SW480 (cell line): ENCODE measurements at regions not wholly inside any gene's neighbourhood (a gene's known extent, or its start where the extent isn't known, plus 50 kb on each side); places are given as distances from the start of the nearest gene placed in this dataset.
"Not testable (repeated sequence)": the region's sequence is repeated elsewhere in the genome, so short reads cannot be mapped to it uniquely, and the experiment has no call there.

Experiments
- DNase-seq: peaks from one replicate; pipeline ENCODE4 v3.0.0-alpha.2; 2016; ENCODE audit warnings: low spot score

DNA sequence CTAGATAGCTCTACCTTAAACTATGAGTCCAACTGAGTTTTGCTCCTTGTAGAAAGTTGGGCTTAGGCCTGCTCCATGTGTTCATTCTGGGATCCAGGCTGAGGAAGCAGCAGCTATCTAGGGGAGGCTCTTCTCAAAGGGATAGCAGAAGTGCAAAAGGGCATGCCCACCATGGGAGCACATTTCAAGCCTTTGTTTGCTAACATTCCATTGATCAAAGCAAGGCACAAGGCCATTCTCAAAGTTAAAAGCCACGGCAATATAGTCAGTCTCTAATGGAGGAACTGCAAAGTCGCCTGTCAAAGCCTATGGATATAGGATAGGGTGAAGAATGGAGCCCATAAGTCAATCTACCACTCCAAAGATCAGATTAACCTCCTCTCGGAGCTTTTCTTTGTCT is 488.1 kb upstream of the ARX start:
- DNase-seq: no peak

GRCh38 chrX:25507801-25508200 is 492.0 kb upstream of the ARX start:
- DNase-seq: no peak

DNA sequence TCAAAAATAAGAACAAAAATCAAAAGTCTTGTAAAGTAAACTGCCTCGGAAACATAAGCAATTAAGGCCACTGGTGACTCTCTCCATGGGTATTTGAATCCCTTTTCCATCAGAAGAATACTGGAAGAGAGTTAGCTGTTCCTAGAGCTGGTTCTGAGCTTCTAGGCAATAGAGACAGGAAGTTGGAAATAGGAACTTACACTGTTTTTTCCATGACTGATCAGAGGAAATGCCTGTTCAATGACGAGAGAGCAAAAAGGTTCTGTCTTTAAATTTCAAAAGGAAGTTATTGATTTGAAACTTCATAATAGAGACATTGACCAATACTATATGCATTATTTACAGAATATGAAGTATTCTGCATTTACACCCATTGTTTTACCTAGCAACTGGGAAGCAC is 503.5 kb upstream of the ARX start:
- DNase-seq: no peak

DNA sequence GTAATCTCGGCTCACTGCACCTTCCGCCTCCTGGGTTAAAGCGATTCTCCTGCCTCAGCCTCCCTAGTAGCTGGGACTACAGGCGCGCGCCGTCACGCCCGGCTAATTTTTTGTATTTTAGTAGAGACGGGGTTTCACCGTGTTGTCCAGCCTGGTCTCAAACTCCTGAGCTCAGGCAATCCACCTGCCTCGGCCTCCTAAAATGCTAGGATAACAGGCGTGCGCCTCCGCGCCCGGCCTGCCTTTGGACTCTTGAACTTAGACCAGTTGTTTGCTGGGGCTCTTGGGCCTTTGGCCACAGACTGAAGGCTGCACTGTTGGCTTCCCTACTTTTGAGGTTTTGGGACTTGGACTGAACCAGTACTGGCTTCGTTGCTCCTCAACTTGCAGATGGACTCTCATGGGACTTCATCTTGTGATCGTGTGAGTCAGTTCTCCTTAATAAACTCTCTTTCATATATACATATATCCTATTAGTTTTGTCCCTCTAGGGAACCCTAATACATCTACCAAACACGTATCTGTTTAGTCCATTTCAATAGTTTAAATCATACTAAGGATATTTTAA is 506.8 kb upstream of the ARX start:
- not testable (repeated sequence) for DNase-seq

GRCh38 chrX:25523574-25524540 is 508.1 kb upstream of the ARX start:
- DNase-seq: peak; percentile 62

DNA sequence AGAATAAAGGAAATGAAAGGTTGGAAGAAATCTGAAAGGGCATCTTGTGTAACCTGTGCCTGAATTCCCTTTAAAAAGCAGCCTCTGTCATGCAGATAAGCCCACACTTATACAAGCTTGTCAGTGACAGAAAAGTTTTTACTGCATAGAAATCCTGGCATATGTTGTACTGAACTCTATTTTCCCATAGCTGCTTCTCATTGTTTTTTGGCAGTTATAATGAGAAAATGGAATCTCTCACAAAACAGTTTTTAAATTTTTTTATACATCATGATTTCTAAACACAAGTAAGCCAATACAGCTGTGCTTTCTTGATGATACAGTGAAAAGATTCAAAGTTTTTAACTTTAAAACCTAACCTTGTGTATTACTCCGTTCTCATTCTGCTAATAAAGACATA is 511.4 kb upstream of the ARX start:
- no peak for DNase-seq

- no peak for DNase-seq
Measured at GRCh38 chrX:25527596-25527995, 511.8 kb upstream of the ARX start.

DNA sequence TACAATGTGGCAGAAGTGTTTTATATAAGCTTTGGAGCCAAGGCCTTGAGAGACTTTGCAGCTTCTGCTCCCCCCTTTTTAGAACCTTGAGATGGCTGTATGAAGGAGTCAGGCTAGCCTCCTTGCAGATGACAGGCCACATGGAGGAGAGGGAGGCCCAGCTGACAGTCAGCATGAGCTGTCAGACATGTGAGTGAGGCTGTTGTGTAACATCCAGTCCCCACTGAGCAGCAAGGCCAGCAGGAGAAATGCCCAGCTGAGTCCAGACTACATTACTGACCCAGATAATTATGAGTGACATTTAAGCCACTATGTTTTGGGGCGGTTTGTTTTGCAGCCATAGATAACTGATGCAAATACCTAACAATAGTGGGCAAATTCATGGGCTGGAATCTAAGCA is 515.3 kb upstream of the ARX start:
- DNase-seq: no peak

DNA sequence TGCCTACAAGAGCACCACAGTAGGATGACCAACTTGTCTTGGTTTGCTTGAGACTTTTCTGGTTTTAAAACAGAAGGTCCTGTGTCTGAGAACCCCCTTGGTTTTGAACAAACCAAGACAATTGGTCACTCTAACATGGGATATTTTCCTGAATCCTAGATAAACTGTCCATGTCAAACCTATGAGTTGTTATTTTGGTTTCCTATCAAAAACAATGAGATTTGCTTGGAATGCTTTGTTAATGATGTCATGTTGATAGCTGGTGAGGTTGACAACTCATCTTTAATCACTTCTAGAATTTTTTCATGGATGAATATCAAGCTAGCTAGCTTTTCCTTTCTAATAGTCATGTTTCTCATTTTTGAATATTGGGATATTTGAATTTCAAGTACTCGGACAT is 518.3 kb upstream of the ARX start:
- DNase-seq: no peak

- DNase-seq: no peak
Measured at GRCh38 chrX:25536307-25536970, 520.7 kb upstream of the ARX start.

DNA sequence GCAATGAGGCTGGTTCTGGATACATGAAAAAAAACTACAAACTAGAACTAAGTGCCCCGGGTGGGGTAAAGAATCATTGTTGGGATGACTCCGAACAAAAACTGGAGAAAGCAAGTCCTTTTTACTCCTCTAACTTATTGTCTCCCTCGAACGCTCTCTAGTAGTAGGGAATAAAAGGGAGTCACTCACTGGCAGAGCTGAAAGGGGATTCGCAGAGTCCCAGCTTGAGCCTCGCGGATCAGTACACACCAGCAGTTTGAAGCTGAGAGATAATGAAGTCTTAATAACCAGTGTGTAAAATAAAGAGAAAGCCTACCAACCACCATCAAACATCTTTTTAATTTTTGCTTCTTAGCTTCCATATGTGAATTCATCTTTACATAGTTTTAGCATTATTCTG is 521.9 kb upstream of the ARX start:
- no peak for DNase-seq

DNA sequence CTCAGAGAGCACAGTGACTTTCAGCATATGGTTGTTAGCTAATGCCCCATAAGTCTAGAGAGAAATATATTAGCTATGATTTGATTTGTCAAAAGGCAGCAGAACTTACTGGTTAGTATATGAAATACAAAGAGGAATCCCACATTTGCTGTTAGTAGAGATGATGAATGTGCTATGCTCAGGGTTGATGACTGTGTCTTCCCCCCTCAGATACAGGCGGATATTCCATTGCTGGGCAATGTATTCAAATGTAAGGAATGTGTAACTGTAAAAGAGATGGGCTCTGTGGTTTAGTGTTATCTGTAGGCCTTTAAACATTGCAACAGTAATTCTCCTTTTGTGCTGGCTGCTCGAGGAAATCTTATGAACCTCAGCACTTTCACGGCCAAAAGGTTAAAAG is 528.9 kb upstream of the ARX start:
- no peak for DNase-seq

DNA sequence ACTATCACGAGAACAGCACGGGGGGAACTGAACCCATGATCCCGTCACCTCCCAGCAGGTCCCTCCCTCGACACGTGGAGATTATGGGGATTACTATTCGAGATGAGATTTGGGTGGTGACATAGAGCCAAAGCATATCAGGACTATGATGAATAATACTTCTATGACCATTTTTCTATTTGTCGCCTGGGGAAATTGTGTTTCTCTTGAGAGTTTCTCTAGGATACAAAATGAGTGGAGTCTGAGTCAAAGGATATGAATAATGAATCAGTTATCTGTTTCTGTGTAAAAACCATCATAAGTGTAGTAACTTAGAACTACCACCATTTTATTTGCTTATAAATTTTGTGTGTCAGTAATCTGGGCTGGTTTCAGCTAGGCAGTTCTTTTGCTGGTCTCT is 533.0 kb upstream of the ARX start:
- DNase-seq: no peak

GRCh38 chrX:25555521-25555920 is 539.8 kb upstream of the ARX start:
- no peak for DNase-seq

DNA sequence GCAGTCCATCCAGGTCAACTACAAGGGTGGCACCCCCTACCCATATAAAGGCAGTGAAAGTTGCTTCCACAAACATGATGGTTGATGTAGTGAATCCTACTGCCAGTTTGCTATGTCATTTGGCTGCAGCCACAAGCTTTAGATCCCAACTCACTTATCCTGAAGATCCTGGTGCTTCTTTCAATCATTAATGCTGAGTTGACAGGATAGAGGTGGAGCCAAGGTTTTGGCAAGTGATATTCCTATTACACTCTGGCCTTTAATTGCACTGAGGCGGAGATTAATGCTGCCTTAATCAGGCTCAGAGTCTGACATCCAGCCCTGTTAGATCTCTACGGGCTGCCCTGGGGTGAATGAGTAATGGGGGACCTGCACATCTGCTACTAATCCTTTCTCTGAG is 542.4 kb upstream of the ARX start:
- DNase-seq: no peak

DNA sequence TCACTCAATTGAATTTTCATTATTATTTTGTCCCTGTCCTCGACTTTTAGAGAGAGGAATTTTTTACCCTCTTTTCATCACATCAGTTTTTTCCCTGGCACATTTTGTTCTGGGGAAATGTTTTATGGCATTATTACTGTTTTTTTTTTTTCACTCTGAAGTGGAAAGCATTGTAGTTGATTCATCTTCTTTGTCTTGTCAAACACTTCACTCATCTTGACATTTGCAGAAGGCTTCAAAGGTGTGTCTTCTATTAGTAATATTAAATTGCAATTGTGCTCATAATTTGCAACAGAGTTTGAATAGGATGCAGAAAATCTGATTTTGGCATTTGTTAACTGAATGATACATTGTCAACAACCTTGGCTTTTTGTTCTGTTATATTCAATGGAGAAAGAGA is 545.4 kb upstream of the ARX start:
- DNase-seq: no peak

- DNase-seq: no peak
Measured at GRCh38 chrX:25573631-25574030, 557.9 kb upstream of the ARX start.

- no peak for DNase-seq
Measured at GRCh38 chrX:25596921-25597320, 541.2 kb upstream of the MAGEB18 start.

DNA sequence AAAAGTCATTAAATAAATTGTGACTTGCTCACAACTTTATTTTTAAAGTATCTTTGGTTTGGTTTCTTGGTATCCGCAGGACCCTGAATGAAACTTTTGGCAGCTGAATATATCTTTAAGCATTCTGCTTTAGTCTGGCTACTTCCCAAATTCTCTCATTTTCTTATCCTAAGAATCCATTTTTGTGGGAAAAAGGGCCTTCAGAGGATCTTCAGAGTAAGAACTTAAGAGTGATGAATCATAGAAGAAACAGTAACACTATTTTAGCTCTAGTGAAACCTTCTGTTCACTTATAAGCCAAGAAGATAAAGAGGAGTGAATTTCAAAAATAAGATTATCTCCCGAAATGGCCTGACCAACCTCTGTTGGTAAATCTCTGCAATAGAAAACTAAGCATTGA is 540.6 kb upstream of the MAGEB18 start:
- DNase-seq: no peak

DNA sequence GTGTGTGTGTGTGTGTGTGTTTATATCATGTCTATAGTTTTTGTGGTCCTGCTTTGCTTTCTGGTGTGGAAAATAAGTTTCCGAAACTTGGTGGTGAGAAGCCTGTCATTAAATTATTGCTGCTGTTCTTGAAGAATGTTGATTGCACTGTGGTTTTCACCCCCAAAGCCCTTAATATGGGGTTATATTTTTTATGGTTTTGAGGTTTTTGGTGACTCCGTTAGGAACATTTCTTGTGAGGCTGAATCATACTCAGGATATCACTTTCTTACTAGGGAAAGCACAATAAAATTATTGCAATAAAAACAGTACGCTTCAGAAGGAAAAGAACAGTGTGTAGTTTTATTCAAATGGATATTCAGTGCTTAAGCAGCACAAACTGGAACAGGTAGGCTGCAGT is 539.1 kb upstream of the MAGEB18 start:
- DNase-seq: no peak

DNA sequence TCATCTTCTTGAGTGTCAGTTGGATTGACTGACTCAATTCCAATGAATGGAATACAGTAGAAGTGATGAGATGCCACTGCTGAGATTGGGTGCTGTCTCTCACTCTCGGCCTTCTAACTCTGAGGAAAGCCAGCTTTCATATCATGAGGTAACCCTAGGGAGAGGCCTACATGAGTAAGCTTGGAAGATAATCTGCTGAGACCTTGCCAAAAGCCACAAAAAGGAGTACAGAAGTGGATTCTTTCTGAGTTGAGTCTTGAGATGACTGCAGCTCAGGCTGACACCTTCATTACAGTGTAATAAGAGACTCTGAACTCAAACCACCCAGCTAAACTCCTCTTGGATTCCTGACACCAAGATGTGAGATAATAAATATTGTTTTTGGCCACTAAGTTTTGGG is 537.4 kb upstream of the MAGEB18 start:
- no peak for DNase-seq

- DNase-seq: no peak
Measured at GRCh38 chrX:25601323-25601722, 536.8 kb upstream of the MAGEB18 start.

- no peak for DNase-seq
Measured at GRCh38 chrX:25618248-25618647, 519.9 kb upstream of the MAGEB18 start.
